Gastroesophageal sphincter (tissue), 3 donors: ENCODE measurements at regions not wholly inside any gene's neighbourhood (a gene's known extent, or its start where the extent isn't known, plus 50 kb on each side); places are given as distances from the start of the nearest gene placed in this dataset.

Experiments
- POLR2A ChIP-seq, 2 donors: fragments of 450-650 bp; IDR thresholded peaks; one replicate each; pipeline ENCODE4 v1.6.1; 2017; ENCODE audit warnings: antibody characterized with exemption in 2 of 2, mild to moderate bottlenecking in 2 of 2, moderate library complexity in 1 of 2
- POLR2AphosphoS5 ChIP-seq: sonication (generic); formaldehyde crosslinking; IDR thresholded peaks from one replicate; pipeline ENCODE4 v1.6.1; 2017; ENCODE audit warnings: antibody characterized with exemption
- TF ChIP-seq, protein P1 (sequence below), 4 experiments: fragments of 200-600 bp in 2 of 4; fragments of 450-650 bp in 2 of 4; sonication (generic) in 1 of 4; IDR thresholded peaks; one replicate each; pipeline ENCODE4 v1.5.1; 2017 to 2019; ENCODE audit warnings: antibody characterized with exemption in 4 of 4, mild to moderate bottlenecking in 2 of 4, moderate library complexity in 2 of 4

- TF ChIP-seq POLR2A (IDR thresholded peaks at IDR 0.05) (no peak), POLR2AphosphoS5 (no peak)
- TF ChIP-seq, protein P1, sequence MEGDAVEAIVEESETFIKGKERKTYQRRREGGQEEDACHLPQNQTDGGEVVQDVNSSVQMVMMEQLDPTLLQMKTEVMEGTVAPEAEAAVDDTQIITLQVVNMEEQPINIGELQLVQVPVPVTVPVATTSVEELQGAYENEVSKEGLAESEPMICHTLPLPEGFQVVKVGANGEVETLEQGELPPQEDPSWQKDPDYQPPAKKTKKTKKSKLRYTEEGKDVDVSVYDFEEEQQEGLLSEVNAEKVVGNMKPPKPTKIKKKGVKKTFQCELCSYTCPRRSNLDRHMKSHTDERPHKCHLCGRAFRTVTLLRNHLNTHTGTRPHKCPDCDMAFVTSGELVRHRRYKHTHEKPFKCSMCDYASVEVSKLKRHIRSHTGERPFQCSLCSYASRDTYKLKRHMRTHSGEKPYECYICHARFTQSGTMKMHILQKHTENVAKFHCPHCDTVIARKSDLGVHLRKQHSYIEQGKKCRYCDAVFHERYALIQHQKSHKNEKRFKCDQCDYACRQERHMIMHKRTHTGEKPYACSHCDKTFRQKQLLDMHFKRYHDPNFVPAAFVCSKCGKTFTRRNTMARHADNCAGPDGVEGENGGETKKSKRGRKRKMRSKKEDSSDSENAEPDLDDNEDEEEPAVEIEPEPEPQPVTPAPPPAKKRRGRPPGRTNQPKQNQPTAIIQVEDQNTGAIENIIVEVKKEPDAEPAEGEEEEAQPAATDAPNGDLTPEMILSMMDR (IDR thresholded peaks at IDR 0.05) = no peak
Measured at GRCh38 chr19:56900573-56901097, 60.1 kb upstream of the PEG3 start.
